ENCODE measurements at regions not wholly inside any gene's neighbourhood (a gene's known extent, or its start where the extent isn't known, plus 50 kb on each side); places are given as distances from the start of the nearest gene placed in this dataset.

- TF ChIP-seq CTCF (CRISPR knock-in tag; IDR thresholded peaks at IDR 0.05): no peak
- no peak for TF ChIP-seq ARID2 (CRISPR knock-in tag; IDR thresholded peaks at IDR 0.05; ENCODE audit: borderline replicate concordance)
- no peak for TF ChIP-seq GTF2F1 (IDR thresholded peaks at IDR 0.05; ENCODE audit: low read length)
- no peak for TF ChIP-seq ZNF274 (CRISPR knock-in tag; IDR thresholded peaks at IDR 0.05)
- TF ChIP-seq EP300 (IDR thresholded peaks at IDR 0.05; ENCODE audit: low read depth in 2 of 2, low read length in 2 of 2): no peak
- TF ChIP-seq EP300 (CRISPR knock-in tag; IDR thresholded peaks at IDR 0.05; ENCODE audit: borderline replicate concordance): no peak
- TF ChIP-seq MAFK (conservative IDR thresholded peaks at IDR 0.05 in 1 of 2, IDR thresholded peaks at IDR 0.05 in 1 of 2; ENCODE audit: low read length in 2 of 2): no peak
- TF ChIP-seq SRY (CRISPR knock-in tag; IDR thresholded peaks at IDR 0.05): no peak
- no peak for TF ChIP-seq ZUFSP (CRISPR knock-in tag; IDR thresholded peaks at IDR 0.05; ENCODE audit: borderline replicate concordance)
- no peak for TF ChIP-seq RFXAP (CRISPR knock-in tag; IDR thresholded peaks at IDR 0.05; ENCODE audit: borderline replicate concordance)
- no peak for TF ChIP-seq ZBTB40 (IDR thresholded peaks at IDR 0.05)
- TF ChIP-seq ZBTB40 (CRISPR knock-in tag; IDR thresholded peaks at IDR 0.05): no peak
- no peak for TF ChIP-seq IKZF5 (CRISPR knock-in tag; IDR thresholded peaks at IDR 0.05)
- TF ChIP-seq FOXM1 (CRISPR knock-in tag; IDR thresholded peaks at IDR 0.05): no peak
- no peak for TF ChIP-seq ZNF761 (CRISPR knock-in tag; conservative IDR thresholded peaks at IDR 0.05)
Observed at GRCh38 chr9:30035761-30036160, 2348.7 kb upstream of the ACO1 start.
